HepG2 (cell line): ENCODE measurements at regions not wholly inside any gene's neighbourhood (a gene's known extent, or its start where the extent isn't known, plus 50 kb on each side); places are given as distances from the start of the nearest gene placed in this dataset.

Experiments
- CHD4 ChIP-seq: fragments of 200-600 bp; sonication (generic); IDR thresholded peaks from 2 replicates; pipeline ENCODE4 v1.7.0; 2017; ENCODE audit warnings: mild to moderate bottlenecking, low read length, borderline replicate concordance
- ZBTB40 ChIP-seq, 2 experiments: fragments of 450-650 bp in 1 of 2; sonication (generic) in 1 of 2; formaldehyde crosslinking in 1 of 2; IDR thresholded peaks; 2 replicates each; pipeline versions ENCODE4 v1.6.1 to v1.8.0; 2016 to 2022; ENCODE audit warnings: antibody characterized with exemption in 1 of 2, mild to moderate bottlenecking in 1 of 2, missing genetic modification reagents in 1 of 2
- ZNF280D ChIP-seq: sonication (generic); formaldehyde crosslinking; IDR thresholded peaks from 2 replicates; pipeline ENCODE4 v1.5.1; 2020; ENCODE audit warnings: mild to moderate bottlenecking, missing genetic modification reagents

- TF ChIP-seq ZBTB40 (IDR thresholded peaks at IDR 0.05): no peak
- no peak for TF ChIP-seq ZBTB40 (CRISPR knock-in tag; IDR thresholded peaks at IDR 0.05)
- TF ChIP-seq CHD4: no peak
- no peak for TF ChIP-seq ZNF280D
Measured at GRCh38 chr1:193498088-193498655, 311.8 kb upstream of the B3GALT2 start (continued).
